ENCODE measurements at regions not wholly inside any gene's neighbourhood (a gene's known extent, or its start where the extent isn't known, plus 50 kb on each side); places are given as distances from the start of the nearest gene placed in this dataset.
A peak's percentile ranks its signal among the peaks of the same experiment; 100 is the strongest.
"Not testable (repeated sequence)": the region's sequence is repeated elsewhere in the genome, so short reads cannot be mapped to it uniquely, and the experiment has no call there.

DNA sequence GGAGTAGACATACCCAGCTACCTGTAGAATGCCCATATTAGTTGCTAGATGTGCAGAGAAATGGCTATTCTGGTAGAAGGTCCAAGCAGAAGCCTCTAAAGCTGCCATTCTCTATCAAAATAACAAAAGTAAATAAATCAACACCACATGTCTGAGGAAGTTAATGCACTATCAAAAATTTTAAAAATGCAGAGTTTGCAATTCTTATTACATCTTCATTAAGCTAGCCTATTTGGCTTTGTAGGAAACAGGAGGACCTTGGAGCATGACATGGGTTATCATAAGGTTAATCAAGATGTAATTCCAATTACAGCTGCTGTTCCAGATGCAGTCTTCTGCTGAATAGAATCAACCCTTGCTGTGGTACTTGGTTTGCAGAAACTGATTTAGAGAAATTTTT, 188.4 kb downstream of the TBX18 start:
- no peak for DNase-seq (ENCODE audit: low read depth)
- Histone ChIP-seq H3K9me3 (ENCODE audit: control insufficient read depth, low read length) (no peaks in the 10 kb centered on the region), H3K36me3 (ENCODE audit: control insufficient read depth, insufficient read depth, low read length, severe bottlenecking) (no peaks in the 10 kb centered on the region), H3K4me1 (ENCODE audit: control insufficient read depth, insufficient read depth, low read length) (peaks cover 8% of the 10 kb centered on the region), H3K4me3 (ENCODE audit: low read length) (no peak overlapping the region), H3K9ac (ENCODE audit: low read length) (no peak overlapping the region), H3K27me3 (replicated peaks; ENCODE audit: control insufficient read depth, insufficient read depth, low read length) (no peaks in the 10 kb centered on the region)

DNA sequence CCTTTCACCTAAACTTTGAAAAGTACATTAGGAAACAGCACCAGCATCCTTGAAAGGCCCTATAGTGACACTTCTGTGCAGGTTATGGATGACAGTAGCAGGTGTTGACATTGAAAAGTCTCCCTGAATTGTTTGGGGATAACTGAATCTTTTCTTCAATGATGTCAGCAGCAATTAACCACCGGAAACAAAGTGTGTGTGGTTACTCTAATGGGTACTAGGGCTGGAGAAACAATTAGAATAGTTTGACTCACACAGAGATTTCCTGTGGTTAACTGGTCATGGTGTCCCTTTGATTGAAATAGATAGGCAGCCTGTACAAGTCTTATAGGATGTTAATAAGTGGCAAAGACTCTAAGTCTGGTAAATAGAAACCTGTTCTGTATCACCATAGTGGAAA, 189.1 kb downstream of the TBX18 start:
- H3K4me3 ChIP-seq (ENCODE audit: low read length), result no peak overlapping the region
- peaks cover 8% of the 10 kb centered on the region for H3K4me1 ChIP-seq (ENCODE audit: control insufficient read depth, insufficient read depth, low read length)
- H3K9me3 ChIP-seq (ENCODE audit: control insufficient read depth, low read length), result no peaks in the 10 kb centered on the region
- no peak overlapping the region for H3K9ac ChIP-seq (ENCODE audit: low read length)
- H3K27me3 ChIP-seq (replicated peaks; ENCODE audit: control insufficient read depth, insufficient read depth, low read length), result no peaks in the 10 kb centered on the region
- no peak for DNase-seq (ENCODE audit: low read depth)
- H3K36me3 ChIP-seq (ENCODE audit: control insufficient read depth, insufficient read depth, low read length, severe bottlenecking), result no peaks in the 10 kb centered on the region

DNA sequence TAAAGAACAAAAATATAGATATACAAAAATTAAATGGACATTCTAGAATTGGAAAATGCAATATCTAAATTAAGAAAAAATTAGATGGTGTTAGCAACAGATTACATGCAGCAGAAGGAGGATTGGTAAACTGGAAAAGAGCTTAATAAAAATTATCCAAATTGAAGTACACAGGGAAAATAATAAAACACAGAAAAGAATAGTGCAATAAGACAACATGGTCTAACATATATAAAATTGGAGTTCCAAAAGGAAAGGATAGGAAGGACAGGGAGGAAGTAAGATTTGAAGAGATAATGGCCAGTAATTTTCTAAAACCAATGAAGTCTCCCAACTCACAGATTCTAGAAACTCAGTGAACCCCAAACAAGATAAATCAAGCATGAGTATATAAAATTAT, 194.5 kb downstream of the TBX18 start:
- Histone ChIP-seq H3K4me3 (ENCODE audit: low read length) (no peak overlapping the region), H3K36me3 (ENCODE audit: control insufficient read depth, insufficient read depth, low read length, severe bottlenecking) (no peaks in the 10 kb centered on the region), H3K4me1 (ENCODE audit: control insufficient read depth, insufficient read depth, low read length) (peaks cover 12% of the 10 kb centered on the region), H3K27me3 (replicated peaks; ENCODE audit: control insufficient read depth, insufficient read depth, low read length) (no peaks in the 10 kb centered on the region), H3K9ac (ENCODE audit: low read length) (no peak overlapping the region), H3K9me3 (ENCODE audit: control insufficient read depth, low read length) (no peaks in the 10 kb centered on the region)
- DNase-seq (ENCODE audit: low read depth), result no peak

DNA sequence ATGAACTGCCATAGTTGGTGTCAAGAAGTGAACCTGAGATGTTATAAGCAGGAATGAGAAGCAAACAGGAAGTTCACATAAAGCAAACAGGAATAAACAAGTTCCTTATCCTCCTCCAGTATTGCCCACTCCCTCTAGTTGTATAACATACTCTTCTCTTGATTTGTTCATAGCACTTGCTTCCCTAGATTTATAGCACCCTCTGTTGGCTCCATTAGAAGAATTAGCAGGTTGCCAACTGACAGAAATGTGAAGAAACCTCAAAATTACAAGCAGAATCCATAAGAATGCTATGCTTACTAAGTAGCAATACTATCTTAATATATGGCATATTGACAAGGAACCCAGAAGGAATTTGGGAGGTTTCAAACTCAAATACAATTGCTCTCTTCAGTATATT, 195.4 kb downstream of the TBX18 start:
- DNase-seq (ENCODE audit: low read depth), result peak; percentile 60
- H3K4me3 ChIP-seq (ENCODE audit: low read length), result no peak overlapping the region
- no peaks in the 10 kb centered on the region for H3K9me3 ChIP-seq (ENCODE audit: control insufficient read depth, low read length)
- no peaks in the 10 kb centered on the region for H3K27me3 ChIP-seq (replicated peaks; ENCODE audit: control insufficient read depth, insufficient read depth, low read length)
- no peak overlapping the region for H3K9ac ChIP-seq (ENCODE audit: low read length)
- H3K4me1 ChIP-seq (ENCODE audit: control insufficient read depth, insufficient read depth, low read length), result peaks cover 12% of the 10 kb centered on the region
- no peaks in the 10 kb centered on the region for H3K36me3 ChIP-seq (ENCODE audit: control insufficient read depth, insufficient read depth, low read length, severe bottlenecking)

DNA sequence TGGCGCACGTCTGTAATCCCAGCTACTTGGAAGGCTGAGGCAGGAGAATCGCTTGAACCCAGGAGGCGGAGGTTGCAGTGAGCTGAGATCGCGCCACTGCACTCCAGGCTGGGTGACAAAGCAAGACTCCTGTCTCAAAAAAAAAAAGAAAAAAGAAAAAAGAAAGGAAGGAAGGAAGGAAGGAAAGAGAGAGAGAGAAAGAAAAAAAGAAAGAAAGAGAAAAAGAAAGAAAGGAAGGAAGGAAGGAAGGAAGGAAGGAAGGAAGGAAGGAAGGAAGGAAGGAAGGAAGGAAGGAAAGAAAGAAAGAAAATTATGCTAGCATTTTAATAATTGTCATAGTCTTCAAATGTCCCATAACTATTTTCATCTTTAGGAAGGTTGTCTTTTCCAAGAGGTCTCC, 198.7 kb downstream of the TBX18 start:
- not testable (repeated sequence) for H3K4me3 ChIP-seq (ENCODE audit: low read length); H3K9me3 ChIP-seq (ENCODE audit: control insufficient read depth, low read length); H3K36me3 ChIP-seq (ENCODE audit: control insufficient read depth, insufficient read depth, low read length, severe bottlenecking); H3K27me3 ChIP-seq (replicated peaks; ENCODE audit: control insufficient read depth, insufficient read depth, low read length); H3K9ac ChIP-seq (ENCODE audit: low read length); H3K4me1 ChIP-seq (ENCODE audit: control insufficient read depth, insufficient read depth, low read length); DNase-seq (ENCODE audit: low read depth)

DNA sequence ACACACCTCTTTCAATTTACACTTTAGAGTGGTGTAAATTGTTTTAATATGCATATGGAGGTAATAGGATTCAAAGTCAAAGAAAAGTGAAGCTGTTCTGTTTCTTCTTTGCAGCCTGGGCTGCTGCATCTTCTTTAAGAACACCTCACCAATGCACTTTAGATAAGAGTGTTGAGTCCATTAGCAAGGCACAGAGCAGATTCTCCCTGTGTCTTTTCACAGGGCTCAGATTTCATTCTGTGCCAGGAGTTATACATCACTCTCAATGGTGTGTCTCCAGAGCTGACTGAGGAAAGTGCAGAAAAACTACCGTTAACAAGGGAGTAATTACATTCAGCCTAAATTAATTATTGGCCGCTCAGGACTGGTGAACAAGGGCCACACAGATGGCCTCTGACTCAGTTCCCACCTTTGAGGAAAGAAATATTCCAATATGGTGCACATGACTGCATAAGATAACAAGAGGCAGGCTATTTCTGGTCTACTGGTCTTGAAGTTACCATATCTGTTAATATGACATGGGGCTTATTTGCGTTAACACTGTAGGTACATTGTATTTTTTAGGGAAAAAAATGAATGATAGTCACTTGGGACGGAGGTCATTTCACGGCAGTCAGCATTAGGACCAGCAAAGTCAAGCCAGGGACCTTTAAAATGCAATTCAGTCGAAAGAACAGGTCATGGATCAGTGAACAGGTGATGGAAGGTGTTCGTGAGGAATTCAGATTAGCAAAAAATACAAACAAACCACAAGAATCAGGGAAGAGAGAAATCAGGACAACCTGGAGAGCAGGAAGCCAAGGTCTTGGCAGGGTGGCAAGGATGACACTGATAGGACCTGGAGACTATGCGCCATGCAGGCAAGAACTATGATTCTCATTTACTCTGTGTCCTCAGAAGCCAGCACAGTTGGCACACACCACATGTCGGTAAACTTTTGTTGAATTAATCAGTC, 203.7 kb downstream of the TBX18 start:
- no peaks in the 10 kb centered on the region for H3K27me3 ChIP-seq (replicated peaks; ENCODE audit: control insufficient read depth, insufficient read depth, low read length)
- H3K4me1 ChIP-seq (ENCODE audit: control insufficient read depth, insufficient read depth, low read length), result peaks cover 12% of the 10 kb centered on the region
- no peaks in the 10 kb centered on the region for H3K9me3 ChIP-seq (ENCODE audit: control insufficient read depth, low read length)
- H3K36me3 ChIP-seq (ENCODE audit: control insufficient read depth, insufficient read depth, low read length, severe bottlenecking), result no peaks in the 10 kb centered on the region
- no peak overlapping the region for H3K4me3 ChIP-seq (ENCODE audit: low read length)
- H3K9ac ChIP-seq (ENCODE audit: low read length), result no peak overlapping the region
- DNase-seq (ENCODE audit: low read depth), result no peak

DNA sequence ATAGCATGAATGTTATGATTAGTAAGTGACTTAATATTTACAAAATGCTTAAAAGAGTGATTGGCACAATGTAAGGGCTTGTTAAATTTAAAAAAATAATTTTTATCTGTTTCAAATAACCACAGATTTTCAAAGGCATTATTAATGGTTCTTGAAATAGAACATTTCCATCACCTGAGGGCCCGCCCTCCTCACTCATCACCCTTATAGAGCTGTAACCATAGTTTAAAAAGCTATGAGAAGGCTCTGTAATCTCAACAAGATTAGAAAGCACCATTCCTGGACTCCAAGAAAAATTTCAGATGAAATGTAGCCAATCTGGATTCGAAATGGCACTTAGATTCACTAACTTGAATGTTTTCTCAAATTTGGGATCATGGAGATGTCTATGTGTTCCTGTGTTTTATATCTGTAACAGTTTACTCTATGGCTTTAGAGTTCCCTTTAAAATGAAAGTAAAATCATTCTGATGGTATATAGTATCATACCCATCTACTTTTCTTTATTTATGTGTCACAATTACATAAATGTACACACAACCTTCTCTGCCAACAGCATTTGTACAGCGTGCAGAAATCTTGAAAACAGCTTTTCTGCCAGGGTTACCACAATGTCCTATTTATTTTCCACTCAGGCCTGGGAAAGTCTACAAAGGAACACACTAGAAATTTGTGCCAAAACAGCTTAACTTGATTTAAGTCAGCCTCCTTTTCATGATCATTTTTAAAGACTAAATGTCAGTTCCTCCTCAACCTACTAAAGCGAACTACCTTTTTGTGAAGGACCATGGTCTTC, 207.7 kb downstream of the TBX18 start:
- H3K9ac ChIP-seq (ENCODE audit: low read length), result no peak overlapping the region
- no peaks in the 10 kb centered on the region for H3K27me3 ChIP-seq (replicated peaks; ENCODE audit: control insufficient read depth, insufficient read depth, low read length)
- H3K4me1 ChIP-seq (ENCODE audit: control insufficient read depth, insufficient read depth, low read length), result peaks cover 27% of the 10 kb centered on the region
- H3K9me3 ChIP-seq (ENCODE audit: control insufficient read depth, low read length), result no peaks in the 10 kb centered on the region
- no peaks in the 10 kb centered on the region for H3K36me3 ChIP-seq (ENCODE audit: control insufficient read depth, insufficient read depth, low read length, severe bottlenecking)
- H3K4me3 ChIP-seq (ENCODE audit: low read length), result no peak overlapping the region
- DNase-seq (ENCODE audit: low read depth), result peak; percentile 16

DNA sequence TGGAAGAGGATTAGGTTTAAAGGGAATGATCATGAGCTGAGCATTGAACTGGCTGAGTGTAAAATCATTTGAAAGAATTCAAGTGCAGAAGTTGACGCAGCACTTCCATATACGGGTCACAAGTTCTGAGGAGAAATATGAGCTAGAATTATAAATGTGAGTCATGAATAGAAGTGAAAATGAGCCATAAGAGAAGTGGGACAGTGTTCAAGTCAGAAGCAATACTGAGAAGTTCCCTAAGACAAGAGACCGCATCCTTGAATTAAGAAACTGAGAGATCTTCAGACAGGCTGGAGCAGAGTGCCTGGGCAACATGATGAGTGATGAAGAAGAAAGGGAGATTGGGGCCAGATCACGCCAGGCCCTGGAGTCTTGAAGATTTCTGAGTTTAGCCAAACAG, 209.7 kb downstream of the TBX18 start:
- Histone ChIP-seq H3K27me3 (replicated peaks; ENCODE audit: control insufficient read depth, insufficient read depth, low read length) (no peaks in the 10 kb centered on the region), H3K9ac (ENCODE audit: low read length) (no peak overlapping the region), H3K36me3 (ENCODE audit: control insufficient read depth, insufficient read depth, low read length, severe bottlenecking) (no peaks in the 10 kb centered on the region), H3K9me3 (ENCODE audit: control insufficient read depth, low read length) (no peaks in the 10 kb centered on the region), H3K4me1 (ENCODE audit: control insufficient read depth, insufficient read depth, low read length) (peaks cover 27% of the 10 kb centered on the region), H3K4me3 (ENCODE audit: low read length) (no peak overlapping the region)
- no peak for DNase-seq (ENCODE audit: low read depth)

DNA sequence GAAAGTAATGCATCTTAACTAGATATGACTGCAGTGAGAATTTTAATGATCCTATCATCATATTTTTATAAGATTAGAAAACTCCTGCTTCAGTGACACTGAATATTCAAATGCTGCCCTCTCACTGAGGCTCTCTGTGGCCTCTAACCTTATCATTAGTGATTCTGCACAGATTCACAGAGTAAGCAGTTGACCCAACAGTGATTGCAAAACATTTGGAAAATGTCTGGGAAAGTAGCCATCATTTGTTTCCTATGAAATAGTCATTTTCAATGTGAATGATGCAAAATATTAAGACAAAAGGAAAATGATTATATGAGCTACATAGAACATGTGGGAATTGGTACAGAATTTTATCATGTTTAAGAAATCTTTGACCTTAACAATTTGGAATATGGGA, 210.3 kb downstream of the TBX18 start:
- no peak overlapping the region for H3K4me3 ChIP-seq (ENCODE audit: low read length)
- H3K9me3 ChIP-seq (ENCODE audit: control insufficient read depth, low read length), result no peaks in the 10 kb centered on the region
- H3K4me1 ChIP-seq (ENCODE audit: control insufficient read depth, insufficient read depth, low read length), result peaks cover 27% of the 10 kb centered on the region
- H3K36me3 ChIP-seq (ENCODE audit: control insufficient read depth, insufficient read depth, low read length, severe bottlenecking), result no peaks in the 10 kb centered on the region
- no peaks in the 10 kb centered on the region for H3K27me3 ChIP-seq (replicated peaks; ENCODE audit: control insufficient read depth, insufficient read depth, low read length)
- DNase-seq (ENCODE audit: low read depth), result peak; percentile 69
- no peak overlapping the region for H3K9ac ChIP-seq (ENCODE audit: low read length)

DNA sequence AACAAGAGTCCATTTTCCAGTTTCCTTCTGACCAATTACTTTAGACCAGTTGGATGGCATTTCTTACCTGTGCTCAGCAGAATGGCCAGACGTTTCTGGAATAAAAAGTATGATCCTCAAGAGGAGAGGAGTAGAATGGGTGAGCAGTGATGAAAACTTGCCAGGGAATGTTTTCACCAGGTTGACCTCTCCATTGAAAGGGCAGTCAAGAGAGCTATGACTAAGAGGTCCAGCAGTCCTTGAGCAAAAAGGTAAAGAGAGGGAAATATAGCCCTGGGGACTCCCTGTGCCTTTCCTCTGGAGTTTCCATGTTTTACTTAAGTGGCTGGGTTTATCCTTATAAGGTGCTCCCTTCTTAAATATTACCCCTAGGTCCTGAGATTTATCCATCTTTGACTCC, 210.9 kb downstream of the TBX18 start:
- H3K4me3 ChIP-seq (ENCODE audit: low read length), result no peak overlapping the region
- no peak for DNase-seq (ENCODE audit: low read depth)
- peaks cover 27% of the 10 kb centered on the region for H3K4me1 ChIP-seq (ENCODE audit: control insufficient read depth, insufficient read depth, low read length)
- no peak overlapping the region for H3K9ac ChIP-seq (ENCODE audit: low read length)
- no peaks in the 10 kb centered on the region for H3K36me3 ChIP-seq (ENCODE audit: control insufficient read depth, insufficient read depth, low read length, severe bottlenecking)
- H3K9me3 ChIP-seq (ENCODE audit: control insufficient read depth, low read length), result no peaks in the 10 kb centered on the region
- no peaks in the 10 kb centered on the region for H3K27me3 ChIP-seq (replicated peaks; ENCODE audit: control insufficient read depth, insufficient read depth, low read length)

DNA sequence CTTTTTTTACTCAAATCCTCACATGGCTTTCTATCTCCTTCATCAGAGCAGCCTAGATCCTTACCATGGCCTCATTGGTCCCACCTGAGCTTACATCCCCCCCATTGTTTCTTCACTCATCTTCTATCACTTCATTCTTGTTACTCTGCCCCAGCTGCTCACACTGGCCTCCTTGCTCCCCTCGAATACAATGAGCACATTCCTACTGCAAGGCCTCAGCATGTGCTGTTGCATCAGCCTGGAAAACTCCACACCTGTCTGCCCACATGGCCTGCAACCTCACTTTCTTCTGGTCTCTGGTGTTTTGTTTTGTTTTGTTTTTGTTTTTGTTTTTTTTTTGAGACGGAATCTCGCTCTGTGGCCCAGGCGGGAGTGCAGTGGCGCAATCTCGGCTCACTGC, 212.6 kb downstream of the TBX18 start:
- Histone ChIP-seq H3K9me3 (ENCODE audit: control insufficient read depth, low read length) (no peaks in the 10 kb centered on the region), H3K4me1 (ENCODE audit: control insufficient read depth, insufficient read depth, low read length) (peaks cover 26% of the 10 kb centered on the region), H3K4me3 (ENCODE audit: low read length) (no peak overlapping the region), H3K36me3 (ENCODE audit: control insufficient read depth, insufficient read depth, low read length, severe bottlenecking) (no peaks in the 10 kb centered on the region), H3K27me3 (replicated peaks; ENCODE audit: control insufficient read depth, insufficient read depth, low read length) (no peaks in the 10 kb centered on the region), H3K9ac (ENCODE audit: low read length) (no peak overlapping the region)
- no peak for DNase-seq (ENCODE audit: low read depth)

Measured in adipocyte (in vitro differentiated cells).